Stomach smooth muscle (tissue), 2 donors: ENCODE measurements at regions not wholly inside any gene's neighbourhood (a gene's known extent, or its start where the extent isn't known, plus 50 kb on each side); places are given as distances from the start of the nearest gene placed in this dataset.
"Not testable (repeated sequence)": the region's sequence is repeated elsewhere in the genome, so short reads cannot be mapped to it uniquely, and the experiment has no call there.

ENCODE experiments used
- H3K27ac ChIP-seq: one replicate; pipeline ENCODE4 v1.7.0; 2013; ENCODE audit warnings: mild to moderate bottlenecking, low read length, inconsistent platforms
- H3K27me3 ChIP-seq, 2 donors: one replicate each; pipeline ENCODE4 v1.7.0; 2013; ENCODE audit warnings: low read length in 2 of 2; ENCODE audit not compliant: insufficient read depth in 2 of 2, control insufficient read depth in 1 of 2
- H3K36me3 ChIP-seq, 2 donors: one replicate each; pipeline ENCODE4 v1.7.0; 2013; ENCODE audit warnings: low read length in 2 of 2; ENCODE audit not compliant: control insufficient read depth in 2 of 2, insufficient read depth in 2 of 2
- H3K4me1 ChIP-seq: one replicate; pipeline ENCODE4 v1.7.0; 2013; ENCODE audit warnings: low read length; ENCODE audit not compliant: control insufficient read depth, insufficient read depth
- H3K4me3 ChIP-seq, 2 donors: one replicate each; pipeline ENCODE4 v1.7.0; 2013; ENCODE audit warnings: low read length in 2 of 2
- H3K9ac ChIP-seq, 2 donors: one replicate each; pipeline ENCODE4 v1.7.0; 2013; ENCODE audit warnings: low read length in 2 of 2, mild to moderate bottlenecking in 1 of 2
- H3K9me3 ChIP-seq, 2 donors: one replicate each; pipeline ENCODE4 v1.7.0; 2013; ENCODE audit warnings: low read length in 2 of 2; ENCODE audit not compliant: control insufficient read depth in 2 of 2
- donor health status: healthy.
- donor health status: Pancreatic carcinoma.

DNA sequence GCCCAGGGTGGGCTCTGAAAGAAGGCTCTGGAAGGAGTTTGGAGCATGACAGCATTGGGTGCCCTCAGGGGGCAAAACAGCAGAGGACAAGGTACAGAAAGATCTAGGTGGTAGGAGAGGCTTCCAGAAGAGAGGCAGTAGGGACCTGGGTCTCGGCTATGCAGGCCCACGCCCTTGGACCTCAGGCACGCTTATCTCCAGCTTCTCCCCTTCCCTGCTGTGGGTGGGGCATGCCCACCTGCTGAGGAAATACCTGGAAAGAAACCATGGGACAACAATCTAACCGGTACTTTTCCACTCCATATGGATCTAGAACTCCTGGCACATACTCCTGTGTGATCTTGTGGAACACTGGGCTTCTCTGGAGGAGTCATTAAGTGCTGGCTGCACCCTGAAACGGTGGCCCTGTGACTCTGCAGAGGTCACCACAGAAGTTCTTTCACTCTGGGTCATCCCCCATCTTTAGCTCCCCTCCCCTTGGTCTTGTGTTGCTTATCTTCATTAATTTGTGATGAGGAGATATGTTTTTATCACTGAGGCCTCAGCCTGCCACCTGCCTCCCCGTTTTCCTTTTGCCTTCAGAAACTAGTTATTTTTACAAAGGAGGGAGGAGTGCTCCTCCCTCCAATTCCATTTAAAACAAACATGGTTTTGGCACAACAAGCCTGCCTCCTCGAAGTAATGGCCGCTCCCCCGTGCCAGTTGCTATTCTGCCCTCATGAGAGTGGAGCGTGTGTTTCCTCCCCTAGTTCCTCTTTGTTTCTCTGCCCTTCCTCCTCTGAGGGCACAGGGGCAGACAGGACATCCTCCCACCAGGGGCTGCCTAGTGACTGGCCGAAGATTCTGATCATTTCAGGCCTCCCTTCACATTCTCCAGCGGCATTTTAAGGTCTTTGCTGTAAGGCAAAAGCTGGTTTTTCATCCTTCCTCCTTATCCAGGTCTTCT, 78.0 kb upstream of the ATP5PO start:
- peaks cover 4% of the 10 kb centered on the region for H3K4me1 ChIP-seq
- H3K27me3 ChIP-seq: no peaks in the 10 kb centered on the region
- H3K36me3 ChIP-seq: no peaks in the 10 kb centered on the region
- H3K4me3 ChIP-seq: no peak overlapping the region
- H3K9me3 ChIP-seq: peaks cover 0 to 4% of the 10 kb centered on the region in 2 donors
- H3K9ac ChIP-seq: no peak overlapping the region
- H3K27ac ChIP-seq: no peak overlapping the region

DNA sequence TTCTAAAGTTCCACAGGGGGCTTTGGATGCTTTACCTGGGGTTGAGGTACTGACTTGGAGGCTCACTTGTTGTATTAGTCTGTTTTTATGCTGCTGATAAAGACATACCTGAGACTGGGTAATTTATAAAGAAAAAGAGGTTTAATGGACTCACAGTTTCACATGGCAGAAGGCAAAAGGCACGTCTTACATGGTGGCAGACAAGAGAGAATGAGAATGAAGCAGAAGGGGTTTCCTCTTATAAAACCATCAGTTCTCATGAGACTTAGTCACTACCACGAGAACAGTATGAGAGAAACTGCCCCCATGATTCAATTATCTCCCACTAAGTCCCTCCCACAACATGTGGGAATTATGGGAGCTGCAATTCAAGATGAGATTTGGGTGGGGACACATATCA, 76.8 kb upstream of the ATP5PO start:
- H3K4me3 ChIP-seq, H3K4me1 ChIP-seq, H3K27ac ChIP-seq, H3K36me3 ChIP-seq, H3K9ac ChIP-seq, H3K27me3 ChIP-seq, H3K9me3 ChIP-seq: not testable (repeated sequence)

GRCh38 chr21:33991133-33991532, 75.5 kb upstream of the ATP5PO start:
- Histone ChIP-seq H3K4me3 (no peak overlapping the region), H3K9me3 (no peaks in the 10 kb centered on the region), H3K4me1 (no peaks in the 10 kb centered on the region), H3K36me3 (no peaks in the 10 kb centered on the region), H3K9ac (no peak overlapping the region), H3K27me3 (no peaks in the 10 kb centered on the region), H3K27ac (no peak overlapping the region)

DNA sequence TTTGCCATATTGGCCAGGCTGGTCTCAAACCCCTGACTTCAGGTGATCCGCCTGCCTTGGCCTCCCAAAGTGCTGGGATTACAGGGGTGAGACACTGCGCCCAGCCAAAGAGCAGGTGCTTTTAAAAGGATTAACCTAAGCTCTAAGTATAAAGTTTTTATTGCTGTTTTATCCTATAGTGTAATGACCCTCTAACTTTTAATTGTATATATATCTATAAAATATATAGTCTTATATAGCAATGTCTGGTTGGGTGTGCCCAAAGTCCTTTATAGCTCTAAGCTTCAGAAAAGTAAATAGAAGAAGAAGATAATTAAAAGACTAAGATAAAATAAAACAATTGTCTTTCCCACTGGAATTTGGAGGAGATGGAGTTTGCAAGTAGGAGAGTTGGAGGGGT, 73.8 kb upstream of the ATP5PO start:
- Histone ChIP-seq H3K27ac (no peak overlapping the region), H3K4me1 (no peaks in the 10 kb centered on the region), H3K4me3 (no peak overlapping the region), H3K36me3 (no peaks in the 10 kb centered on the region), H3K27me3 (no peaks in the 10 kb centered on the region), H3K9ac (no peak overlapping the region), H3K9me3 (no peaks in the 10 kb centered on the region)

GRCh38 chr21:33988237-33989017, 72.8 kb upstream of the ATP5PO start:
- H3K36me3 ChIP-seq: no peaks in the 10 kb centered on the region
- no peaks in the 10 kb centered on the region for H3K27me3 ChIP-seq
- no peaks in the 10 kb centered on the region for H3K4me1 ChIP-seq
- no peak overlapping the region for H3K9ac ChIP-seq
- H3K9me3 ChIP-seq: no peaks in the 10 kb centered on the region
- H3K27ac ChIP-seq: no peak overlapping the region
- no peak overlapping the region for H3K4me3 ChIP-seq

- H3K27me3 ChIP-seq: no peaks in the 10 kb centered on the region
- no peak overlapping the region for H3K9ac ChIP-seq
- no peaks in the 10 kb centered on the region for H3K9me3 ChIP-seq
- no peak overlapping the region for H3K4me3 ChIP-seq
- no peaks in the 10 kb centered on the region for H3K4me1 ChIP-seq
- H3K36me3 ChIP-seq: no peaks in the 10 kb centered on the region
- H3K27ac ChIP-seq: no peak overlapping the region
Observed at GRCh38 chr21:33987461-33987860, 71.9 kb upstream of the ATP5PO start.

DNA sequence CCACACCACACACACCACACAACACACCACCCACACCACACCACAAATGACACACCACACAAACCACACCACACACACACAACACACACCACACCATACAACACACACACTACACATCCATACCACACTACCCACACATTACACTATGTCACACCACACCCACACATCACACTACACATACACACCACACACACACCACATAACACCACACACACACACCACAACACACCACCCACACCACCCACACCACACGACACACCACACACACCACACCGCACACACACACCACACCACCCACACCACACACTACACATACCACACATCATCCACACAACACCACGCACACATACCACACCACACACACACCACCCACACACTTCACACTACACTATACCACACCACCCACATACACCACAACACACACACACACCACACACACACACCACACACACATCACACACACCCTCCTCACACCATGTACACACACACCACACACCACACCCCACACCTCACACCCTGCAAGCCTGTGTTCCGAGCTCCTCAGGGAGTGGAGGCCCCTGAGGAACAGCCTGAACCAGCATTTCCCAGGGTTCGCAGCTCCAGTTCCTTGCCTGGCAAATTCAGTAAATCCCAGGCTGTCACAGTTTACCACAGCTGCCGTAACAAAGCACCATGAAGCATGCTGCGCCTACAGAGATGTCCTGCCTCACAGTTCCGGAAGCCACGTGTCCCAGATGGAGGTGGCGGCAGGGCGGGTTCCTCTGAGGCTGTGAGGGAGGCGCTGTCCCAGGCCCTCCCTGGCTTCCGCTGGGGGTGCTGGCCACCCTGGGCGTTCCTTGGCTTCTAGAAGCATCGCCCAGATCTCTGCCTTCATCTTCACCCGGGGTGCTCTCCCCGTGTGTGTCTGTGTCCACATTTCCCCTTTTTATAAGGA, 69.8 kb upstream of the ATP5PO start:
- no peaks in the 10 kb centered on the region for H3K4me1 ChIP-seq
- H3K36me3 ChIP-seq: no peaks in the 10 kb centered on the region
- H3K27ac ChIP-seq: no peak overlapping the region
- H3K27me3 ChIP-seq: no peaks in the 10 kb centered on the region
- H3K4me3 ChIP-seq: no peak overlapping the region
- H3K9ac ChIP-seq: no peak overlapping the region
- H3K9me3 ChIP-seq: peaks cover 0 to 3% of the 10 kb centered on the region in 2 donors

DNA sequence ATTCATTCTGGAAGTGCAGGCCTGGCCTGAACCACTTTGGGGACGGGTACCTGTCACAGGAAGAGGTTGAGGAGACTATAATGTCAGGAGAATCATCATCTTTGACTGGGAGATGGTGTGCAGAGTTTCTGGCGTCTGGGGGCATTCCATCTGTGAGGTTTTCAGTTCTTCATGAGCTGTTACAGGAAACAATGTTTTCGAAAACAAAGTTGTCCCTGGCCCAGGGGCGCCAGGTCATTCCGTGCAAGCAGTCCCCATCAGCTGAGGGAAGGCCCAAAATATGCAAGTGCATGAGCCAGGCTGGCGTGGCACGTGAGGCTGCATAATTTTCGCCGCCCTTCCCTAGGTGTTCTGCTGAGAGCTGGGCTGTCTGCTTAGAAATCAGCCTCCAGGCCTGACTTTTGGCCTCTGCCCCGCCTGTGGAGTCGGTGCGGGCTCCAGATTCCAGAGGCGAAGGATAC, 68.4 kb upstream of the ATP5PO start:
- H3K9ac ChIP-seq: no peak overlapping the region
- no peaks in the 10 kb centered on the region for H3K36me3 ChIP-seq
- no peak overlapping the region for H3K4me3 ChIP-seq
- no peaks in the 10 kb centered on the region for H3K4me1 ChIP-seq
- H3K27me3 ChIP-seq: no peaks in the 10 kb centered on the region
- peaks cover 0 to 3% of the 10 kb centered on the region in 2 donors for H3K9me3 ChIP-seq
- H3K27ac ChIP-seq: no peak overlapping the region

DNA sequence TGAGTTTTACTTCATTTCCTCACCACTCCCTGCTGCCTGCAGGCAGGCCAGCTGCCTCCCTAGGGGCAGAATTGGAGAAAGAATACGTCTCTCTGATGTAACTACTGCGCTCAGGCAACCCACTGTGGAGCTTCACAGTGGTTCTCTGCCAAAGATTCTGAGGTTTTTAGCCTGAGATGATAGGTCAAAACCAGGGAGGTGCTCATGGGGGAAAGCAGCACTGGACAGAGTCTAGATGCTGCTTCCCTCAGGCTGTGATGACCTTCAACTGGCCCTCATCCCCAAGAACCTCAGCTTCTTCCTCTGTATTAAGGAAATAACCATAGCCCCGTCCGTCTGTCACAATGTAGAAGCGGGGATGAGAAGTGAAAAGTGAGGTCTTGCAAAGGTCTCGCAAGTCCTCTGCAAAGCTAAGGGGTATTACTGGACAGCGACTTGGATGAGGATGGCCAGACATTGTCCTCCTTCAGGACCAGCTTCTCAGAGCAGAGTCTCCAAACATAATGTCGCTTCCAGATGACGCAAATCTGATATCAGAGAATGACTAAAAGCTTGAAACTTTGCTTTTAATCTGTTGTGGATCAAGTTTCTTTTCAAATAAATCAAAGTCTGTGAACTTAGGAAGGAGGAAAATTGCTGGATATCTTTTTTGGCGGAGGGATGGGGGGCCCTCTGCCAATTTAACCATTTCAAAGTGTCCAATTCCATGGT, 65.9 kb upstream of the ATP5PO start:
- Histone ChIP-seq H3K9me3 (peaks cover 0 to 3% of the 10 kb centered on the region in 2 donors), H3K9ac (no peak overlapping the region), H3K4me1 (no peaks in the 10 kb centered on the region), H3K27me3 (no peaks in the 10 kb centered on the region), H3K36me3 (no peaks in the 10 kb centered on the region), H3K4me3 (no peak overlapping the region), H3K27ac (no peak overlapping the region)
